ENCODE measurements at regions not wholly inside any gene's neighbourhood (a gene's known extent, or its start where the extent isn't known, plus 50 kb on each side); places are given as distances from the start of the nearest gene placed in this dataset.

- no peak overlapping the region for H2AFZ ChIP-seq (ENCODE audit: low read depth, low read length, severe bottlenecking)
- H3K27me3 ChIP-seq (ENCODE audit: low read length) = no peaks in the 10 kb centered on the region
Observed at GRCh38 chr1:80678438-80678837, 1122.3 kb upstream of the ADGRL2 start.

DNA sequence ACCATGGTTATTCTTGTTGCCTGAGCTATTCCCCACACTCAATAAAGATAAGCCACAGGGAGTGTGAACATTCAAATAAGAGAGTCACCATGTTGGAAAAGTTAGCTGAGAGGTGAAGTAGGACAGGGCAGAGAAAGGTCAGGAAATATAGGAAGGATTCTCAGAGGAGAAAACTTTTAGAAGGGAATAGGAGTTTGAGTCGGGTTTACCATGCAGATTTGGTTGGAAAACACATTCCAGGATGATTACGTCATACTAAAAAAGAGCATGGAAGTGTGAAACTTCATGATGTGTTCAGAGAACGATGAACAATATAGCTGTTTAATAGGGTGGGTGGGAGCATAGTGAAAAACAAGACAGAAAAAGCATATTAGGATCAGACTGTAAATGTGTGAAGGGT lies 1125.3 kb upstream of the ADGRL2 start:
- no peak overlapping the region for H2AFZ ChIP-seq (ENCODE audit: low read depth, low read length, severe bottlenecking)
- H3K9ac ChIP-seq (ENCODE audit: low read length) = no peak overlapping the region
- H3K4me3 ChIP-seq (ENCODE audit: insufficient read depth, low read length, poor library complexity, severe bottlenecking) = no peak overlapping the region
- H3K27ac ChIP-seq (ENCODE audit: low read depth, low read length) = no peak overlapping the region
- no peaks in the 10 kb centered on the region for H3K79me2 ChIP-seq (ENCODE audit: insufficient read depth, low read length)
- TF ChIP-seq, protein P1, sequence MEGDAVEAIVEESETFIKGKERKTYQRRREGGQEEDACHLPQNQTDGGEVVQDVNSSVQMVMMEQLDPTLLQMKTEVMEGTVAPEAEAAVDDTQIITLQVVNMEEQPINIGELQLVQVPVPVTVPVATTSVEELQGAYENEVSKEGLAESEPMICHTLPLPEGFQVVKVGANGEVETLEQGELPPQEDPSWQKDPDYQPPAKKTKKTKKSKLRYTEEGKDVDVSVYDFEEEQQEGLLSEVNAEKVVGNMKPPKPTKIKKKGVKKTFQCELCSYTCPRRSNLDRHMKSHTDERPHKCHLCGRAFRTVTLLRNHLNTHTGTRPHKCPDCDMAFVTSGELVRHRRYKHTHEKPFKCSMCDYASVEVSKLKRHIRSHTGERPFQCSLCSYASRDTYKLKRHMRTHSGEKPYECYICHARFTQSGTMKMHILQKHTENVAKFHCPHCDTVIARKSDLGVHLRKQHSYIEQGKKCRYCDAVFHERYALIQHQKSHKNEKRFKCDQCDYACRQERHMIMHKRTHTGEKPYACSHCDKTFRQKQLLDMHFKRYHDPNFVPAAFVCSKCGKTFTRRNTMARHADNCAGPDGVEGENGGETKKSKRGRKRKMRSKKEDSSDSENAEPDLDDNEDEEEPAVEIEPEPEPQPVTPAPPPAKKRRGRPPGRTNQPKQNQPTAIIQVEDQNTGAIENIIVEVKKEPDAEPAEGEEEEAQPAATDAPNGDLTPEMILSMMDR (IDR thresholded peaks at IDR 0.05; ENCODE audit: insufficient read depth, low read length, poor library complexity, severe bottlenecking) = no peak
- no peak for TF ChIP-seq EZH2phosphoT487 (conservative IDR thresholded peaks at IDR 0.05; ENCODE audit: low read length)
- H3K9me2 ChIP-seq (replicated peaks; ENCODE audit: insufficient read depth, low read length) = no peaks in the 10 kb centered on the region
- no peaks in the 10 kb centered on the region for H3K36me3 ChIP-seq (ENCODE audit: low read length)
- no peaks in the 10 kb centered on the region for H3K9me3 ChIP-seq (ENCODE audit: insufficient read depth, low read length)
- H3F3A ChIP-seq (ENCODE audit: insufficient read depth) = no peaks in the 10 kb centered on the region
- no peaks in the 10 kb centered on the region for H4K20me1 ChIP-seq (ENCODE audit: low read depth, low read length)
- H3K4me2 ChIP-seq (ENCODE audit: low read depth, low read length, poor library complexity, severe bottlenecking) = no peak overlapping the region
- no peaks in the 10 kb centered on the region for H3K27me3 ChIP-seq (ENCODE audit: low read length)

More at GRCh38 chr1:80678438-80678837, 1122.3 kb upstream of the ADGRL2 start:
- no peaks in the 10 kb centered on the region for H3K9me2 ChIP-seq (replicated peaks; ENCODE audit: insufficient read depth, low read length)
- no peak overlapping the region for H3K4me2 ChIP-seq (ENCODE audit: low read depth, low read length, poor library complexity, severe bottlenecking)
- H4K20me1 ChIP-seq (ENCODE audit: low read depth, low read length) = no peaks in the 10 kb centered on the region
- no peak overlapping the region for H3K4me3 ChIP-seq (ENCODE audit: insufficient read depth, low read length, poor library complexity, severe bottlenecking)
- TF ChIP-seq EZH2phosphoT487 (conservative IDR thresholded peaks at IDR 0.05; ENCODE audit: low read length) = no peak
- TF ChIP-seq, protein P1 (IDR thresholded peaks at IDR 0.05; ENCODE audit: insufficient read depth, low read length, poor library complexity, severe bottlenecking) = no peak
- H3K9me3 ChIP-seq (ENCODE audit: insufficient read depth, low read length) = no peaks in the 10 kb centered on the region
- no peak overlapping the region for H3K27ac ChIP-seq (ENCODE audit: low read depth, low read length)
- no peaks in the 10 kb centered on the region for H3K79me2 ChIP-seq (ENCODE audit: insufficient read depth, low read length)
- H3K36me3 ChIP-seq (ENCODE audit: low read length) = no peaks in the 10 kb centered on the region
- H3F3A ChIP-seq (ENCODE audit: insufficient read depth) = no peaks in the 10 kb centered on the region
- no peak overlapping the region for H3K9ac ChIP-seq (ENCODE audit: low read length)

DNA sequence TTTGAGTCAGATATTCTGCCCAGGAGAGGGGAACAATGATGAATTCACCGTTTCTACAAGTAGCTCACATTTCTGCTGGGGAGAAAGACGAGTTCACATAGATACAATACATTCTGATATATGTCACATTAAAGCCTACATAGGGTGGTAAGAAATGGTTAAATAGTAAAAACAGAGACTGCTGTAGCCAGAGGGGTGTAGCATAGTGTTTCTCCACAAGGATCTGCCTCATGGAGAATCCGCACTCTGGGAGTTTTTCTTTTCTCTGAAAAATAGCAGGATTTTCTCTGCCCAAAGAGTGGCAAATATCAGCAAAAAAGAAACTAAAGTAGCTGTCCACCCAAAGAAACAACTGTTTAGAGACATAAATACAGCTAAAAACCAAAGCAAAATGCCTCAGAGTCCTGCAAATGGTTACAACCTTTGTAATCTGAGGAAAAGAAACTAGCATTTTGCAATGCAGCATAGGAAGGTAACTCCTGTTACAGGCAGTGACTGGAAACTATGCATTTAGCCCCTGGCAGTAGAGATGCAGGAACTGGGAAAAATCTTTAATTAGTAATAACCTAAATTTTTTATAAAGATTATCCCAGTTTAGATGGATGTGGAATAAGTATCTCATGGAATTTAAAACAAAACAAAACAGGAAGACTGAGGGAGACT lies 1126.7 kb upstream of the ADGRL2 start:
- Histone ChIP-seq H3F3A (ENCODE audit: insufficient read depth) (no peaks in the 10 kb centered on the region), H3K27me3 (ENCODE audit: low read length) (no peaks in the 10 kb centered on the region), H3K4me2 (ENCODE audit: low read depth, low read length, poor library complexity, severe bottlenecking) (no peak overlapping the region), H3K9me2 (replicated peaks; ENCODE audit: insufficient read depth, low read length) (no peaks in the 10 kb centered on the region), H3K9me3 (ENCODE audit: insufficient read depth, low read length) (no peaks in the 10 kb centered on the region), H3K9ac (ENCODE audit: low read length) (no peak overlapping the region), H3K36me3 (ENCODE audit: low read length) (no peaks in the 10 kb centered on the region), H3K4me3 (ENCODE audit: insufficient read depth, low read length, poor library complexity, severe bottlenecking) (no peak overlapping the region), H3K79me2 (ENCODE audit: insufficient read depth, low read length) (no peaks in the 10 kb centered on the region), H2AFZ (ENCODE audit: low read depth, low read length, severe bottlenecking) (no peak overlapping the region), H3K27ac (ENCODE audit: low read depth, low read length) (no peak overlapping the region), H4K20me1 (ENCODE audit: low read depth, low read length) (no peaks in the 10 kb centered on the region)
- TF ChIP-seq EZH2phosphoT487 (conservative IDR thresholded peaks at IDR 0.05; ENCODE audit: low read length) = no peak
- TF ChIP-seq, protein P1 (IDR thresholded peaks at IDR 0.05; ENCODE audit: insufficient read depth, low read length, poor library complexity, severe bottlenecking) = no peak

Measured in SU-DHL-6 (cell line).